ENCODE measurements at regions not wholly inside any gene's neighbourhood (a gene's known extent, or its start where the extent isn't known, plus 50 kb on each side); places are given as distances from the start of the nearest gene placed in this dataset.

DNA sequence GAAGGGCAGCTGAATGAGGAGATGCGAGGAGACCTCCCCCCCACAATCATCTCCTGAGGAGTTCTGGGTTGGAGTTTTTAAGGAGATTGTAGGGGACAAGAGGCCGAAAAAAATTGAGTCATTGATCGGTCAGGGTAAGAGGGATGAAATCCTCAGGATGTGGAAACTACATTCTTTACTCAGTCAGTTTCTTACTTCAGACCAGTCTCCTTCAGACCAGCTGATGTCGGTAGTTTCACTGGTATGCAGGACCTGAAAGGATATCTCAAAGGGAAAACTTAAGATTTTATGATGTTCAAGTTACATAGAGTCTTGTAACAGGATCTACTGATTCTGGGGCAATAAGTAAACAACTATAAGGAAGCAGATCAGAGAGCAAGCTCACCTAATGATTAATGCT, 51.7 kb upstream of the RFXAP start:
- TF ChIP-seq, protein P1, sequence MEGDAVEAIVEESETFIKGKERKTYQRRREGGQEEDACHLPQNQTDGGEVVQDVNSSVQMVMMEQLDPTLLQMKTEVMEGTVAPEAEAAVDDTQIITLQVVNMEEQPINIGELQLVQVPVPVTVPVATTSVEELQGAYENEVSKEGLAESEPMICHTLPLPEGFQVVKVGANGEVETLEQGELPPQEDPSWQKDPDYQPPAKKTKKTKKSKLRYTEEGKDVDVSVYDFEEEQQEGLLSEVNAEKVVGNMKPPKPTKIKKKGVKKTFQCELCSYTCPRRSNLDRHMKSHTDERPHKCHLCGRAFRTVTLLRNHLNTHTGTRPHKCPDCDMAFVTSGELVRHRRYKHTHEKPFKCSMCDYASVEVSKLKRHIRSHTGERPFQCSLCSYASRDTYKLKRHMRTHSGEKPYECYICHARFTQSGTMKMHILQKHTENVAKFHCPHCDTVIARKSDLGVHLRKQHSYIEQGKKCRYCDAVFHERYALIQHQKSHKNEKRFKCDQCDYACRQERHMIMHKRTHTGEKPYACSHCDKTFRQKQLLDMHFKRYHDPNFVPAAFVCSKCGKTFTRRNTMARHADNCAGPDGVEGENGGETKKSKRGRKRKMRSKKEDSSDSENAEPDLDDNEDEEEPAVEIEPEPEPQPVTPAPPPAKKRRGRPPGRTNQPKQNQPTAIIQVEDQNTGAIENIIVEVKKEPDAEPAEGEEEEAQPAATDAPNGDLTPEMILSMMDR (conservative IDR thresholded peaks at IDR 0.05 in 1 of 2, IDR thresholded peaks at IDR 0.05 in 1 of 2; ENCODE audit: low read depth in 1 of 2, low read length in 2 of 2), result no peak
- no peak for TF ChIP-seq EZH2 (IDR thresholded peaks at IDR 0.05; ENCODE audit: low read length, missing control alignments)
